Bronchial epithelial cell (primary cell): ENCODE measurements at regions not wholly inside any gene's neighbourhood (a gene's known extent, or its start where the extent isn't known, plus 50 kb on each side); places are given as distances from the start of the nearest gene placed in this dataset.

Experiments used
- DNase-seq: peaks from one replicate; pipeline ENCODE4 v3.0.0-alpha.2; 2010; ENCODE audit warnings: low read depth
- FAIRE-seq: peaks from 2 replicates; lab custom pipeline; 2011; peaks lifted over from hg19 to GRCh38; lab: Jason Lieb, UNC
- H3K27me3 ChIP-seq: 2 replicates; pipeline ENCODE4 v1.5.1; 2011; ENCODE audit warnings: low read length; ENCODE audit not compliant: control insufficient read depth, insufficient read depth
- H3K36me3 ChIP-seq: 2 replicates; pipeline ENCODE4 v1.5.1; 2011; ENCODE audit warnings: low read length; ENCODE audit not compliant: control insufficient read depth, insufficient read depth
- H3K4me3 ChIP-seq: 2 replicates; pipeline ENCODE4 v1.5.1; 2011; ENCODE audit warnings: mild to moderate bottlenecking, low read depth, low read length, control low read depth
- TF ChIP-seq, protein P1 (sequence below): IDR thresholded peaks from 2 replicates; pipeline ENCODE4 v1.5.1; 2011; ENCODE audit warnings: mild to moderate bottlenecking, moderate library complexity, low read length, control low read depth, inconsistent platforms; ENCODE audit not compliant: insufficient read depth, severe bottlenecking

- FAIRE-seq (peak; percentile 43), DNase-seq (peak; percentile 95)
- no peaks in the 10 kb centered on the region for H3K27me3 ChIP-seq
- H3K36me3 ChIP-seq, result no peaks in the 10 kb centered on the region
- no peak overlapping the region for H3K4me3 ChIP-seq
- TF ChIP-seq, protein P1, sequence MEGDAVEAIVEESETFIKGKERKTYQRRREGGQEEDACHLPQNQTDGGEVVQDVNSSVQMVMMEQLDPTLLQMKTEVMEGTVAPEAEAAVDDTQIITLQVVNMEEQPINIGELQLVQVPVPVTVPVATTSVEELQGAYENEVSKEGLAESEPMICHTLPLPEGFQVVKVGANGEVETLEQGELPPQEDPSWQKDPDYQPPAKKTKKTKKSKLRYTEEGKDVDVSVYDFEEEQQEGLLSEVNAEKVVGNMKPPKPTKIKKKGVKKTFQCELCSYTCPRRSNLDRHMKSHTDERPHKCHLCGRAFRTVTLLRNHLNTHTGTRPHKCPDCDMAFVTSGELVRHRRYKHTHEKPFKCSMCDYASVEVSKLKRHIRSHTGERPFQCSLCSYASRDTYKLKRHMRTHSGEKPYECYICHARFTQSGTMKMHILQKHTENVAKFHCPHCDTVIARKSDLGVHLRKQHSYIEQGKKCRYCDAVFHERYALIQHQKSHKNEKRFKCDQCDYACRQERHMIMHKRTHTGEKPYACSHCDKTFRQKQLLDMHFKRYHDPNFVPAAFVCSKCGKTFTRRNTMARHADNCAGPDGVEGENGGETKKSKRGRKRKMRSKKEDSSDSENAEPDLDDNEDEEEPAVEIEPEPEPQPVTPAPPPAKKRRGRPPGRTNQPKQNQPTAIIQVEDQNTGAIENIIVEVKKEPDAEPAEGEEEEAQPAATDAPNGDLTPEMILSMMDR, result no peak
Observed at GRCh38 chr18:11500153-11501122, 109.0 kb upstream of the SLC35G4 start.

DNA sequence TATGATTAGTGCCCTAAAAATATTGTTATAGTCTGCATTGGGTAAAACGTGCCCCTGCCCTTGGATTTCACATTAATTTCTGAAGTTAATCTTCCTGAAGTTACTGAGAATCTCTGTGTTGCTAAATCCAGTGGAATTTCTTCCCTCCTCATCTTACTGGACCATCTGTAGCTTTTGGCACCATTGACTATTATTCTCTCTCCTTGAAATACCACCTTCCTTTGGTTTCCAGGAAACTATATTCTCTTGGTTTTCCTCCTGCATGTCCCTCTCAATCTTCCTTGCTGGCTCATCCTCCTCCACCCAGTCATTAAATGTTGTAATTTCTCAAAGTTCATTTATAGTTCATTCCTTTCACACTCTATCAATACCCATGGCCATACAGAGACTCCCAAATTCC lies 110.6 kb upstream of the SLC35G4 start:
- TF ChIP-seq, protein P1, result no peak
- no peak overlapping the region for H3K4me3 ChIP-seq
- no peaks in the 10 kb centered on the region for H3K27me3 ChIP-seq
- no peaks in the 10 kb centered on the region for H3K36me3 ChIP-seq
- DNase-seq, result no peak
- FAIRE-seq, result no peak

DNA sequence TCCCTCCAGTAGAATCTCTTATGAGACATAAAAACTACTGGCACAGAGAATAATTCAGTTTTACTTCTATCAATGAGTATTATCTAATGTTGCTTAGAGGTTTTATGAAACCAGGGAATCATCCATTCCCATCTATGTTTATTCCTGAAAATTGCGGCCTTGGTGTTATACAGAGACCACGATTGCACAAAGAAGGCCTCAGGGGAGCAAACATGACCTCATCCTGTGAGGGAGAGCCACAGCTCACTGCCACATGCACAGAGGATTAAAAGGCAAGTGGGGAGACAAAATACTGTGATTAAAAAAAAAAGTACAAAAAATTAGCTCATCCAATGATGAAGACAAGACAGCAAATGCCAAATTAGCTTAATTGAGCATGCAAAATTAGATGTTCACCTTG lies 111.8 kb upstream of the SLC35G4 start:
- H3K4me3 ChIP-seq, result no peak overlapping the region
- H3K27me3 ChIP-seq, result no peaks in the 10 kb centered on the region
- H3K36me3 ChIP-seq, result no peaks in the 10 kb centered on the region
- no peak for FAIRE-seq
- TF ChIP-seq, protein P1, result no peak
- peak; percentile 17 for DNase-seq

DNA sequence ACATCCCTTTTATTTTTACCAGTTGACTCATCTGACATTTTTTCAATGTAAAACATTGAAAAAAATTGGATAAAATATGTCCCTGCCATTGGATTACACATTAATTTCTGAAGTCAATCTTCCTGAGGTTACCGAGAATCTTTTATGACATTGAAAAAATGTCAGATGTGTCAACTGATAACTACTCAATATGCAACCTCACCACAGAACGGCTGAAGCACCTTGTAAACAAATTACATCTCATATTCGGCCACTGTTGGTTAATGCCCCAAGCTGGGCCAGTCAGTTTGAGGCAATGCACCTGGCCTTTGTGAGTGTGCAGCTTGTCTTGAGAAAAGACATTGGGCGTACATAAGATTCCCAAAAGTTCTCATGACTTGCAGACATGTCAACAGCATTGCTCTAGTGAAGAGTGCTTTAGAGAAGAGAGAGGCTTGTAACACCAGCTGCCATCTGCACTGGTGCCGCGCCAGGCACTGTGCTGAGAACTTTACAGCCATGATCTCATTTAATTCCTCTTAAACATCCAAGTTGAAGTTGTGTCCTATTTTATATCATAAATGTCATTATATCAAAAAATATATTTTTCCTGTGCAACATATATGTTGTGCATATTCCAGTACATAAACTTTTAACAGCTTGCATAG lies 112.7 kb upstream of the SLC35G4 start:
- FAIRE-seq (no peak), DNase-seq (no peak)
- TF ChIP-seq, protein P1, result no peak
- Histone ChIP-seq H3K27me3 (no peaks in the 10 kb centered on the region), H3K4me3 (no peak overlapping the region), H3K36me3 (no peaks in the 10 kb centered on the region)

DNA sequence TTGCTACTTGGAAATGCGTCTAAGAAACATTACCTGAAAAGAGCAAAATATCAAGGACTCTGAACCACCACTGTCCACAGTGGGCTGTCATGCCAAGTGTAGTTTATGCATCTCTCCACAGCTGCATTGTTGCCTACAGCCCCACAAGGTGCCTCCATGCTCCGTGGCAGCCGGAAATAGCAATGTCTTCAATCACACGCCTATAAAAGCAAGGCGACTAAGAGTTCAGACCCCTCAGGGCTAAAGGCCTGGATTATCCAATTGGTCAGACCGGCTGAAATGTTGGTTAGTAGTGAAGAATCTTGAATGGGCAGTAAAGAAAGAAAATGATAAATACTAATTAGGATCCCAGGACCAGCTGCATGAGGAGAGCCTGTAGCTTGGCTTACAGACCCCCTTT lies 114.0 kb upstream of the SLC35G4 start:
- TF ChIP-seq, protein P1, result no peak
- H3K27me3 ChIP-seq, result no peaks in the 10 kb centered on the region
- no peaks in the 10 kb centered on the region for H3K36me3 ChIP-seq
- DNase-seq (no peak), FAIRE-seq (no peak)
- no peak overlapping the region for H3K4me3 ChIP-seq
